Activated CD4-positive, CD25-positive, alpha-beta regulatory T cell treated with anti-CD3 and anti-CD28 coated beads, Interleukin-2, amount 50 U/mL, for 24 hours (primary cell): ENCODE measurements at regions not wholly inside any gene's neighbourhood (a gene's known extent, or its start where the extent isn't known, plus 50 kb on each side); places are given as distances from the start of the nearest gene placed in this dataset.
A peak's percentile ranks its signal among the peaks of the same experiment; 100 is the strongest.
"Not testable (repeated sequence)": the region's sequence is repeated elsewhere in the genome, so short reads cannot be mapped to it uniquely, and the experiment has no call there.

Source experiments
- ATAC-seq, 2 donors: fragments of 150-1000 bp; cut with Tn5 transposase; one replicate each; pipeline ENCODE4 v1.10.0; 2021; ENCODE audit warnings: mild to moderate bottlenecking in 1 of 2, moderate library complexity in 1 of 2

- no peak for ATAC-seq
Observed at GRCh38 chr4:4664234-4664633, 122.4 kb upstream of the STX18 start.

GRCh38 chr4:4663028-4663427 is 121.2 kb upstream of the STX18 start:
- no peak for ATAC-seq

GRCh38 chr4:4662230-4662629 is 120.4 kb upstream of the STX18 start:
- ATAC-seq, result no peak

- no peak for ATAC-seq
Observed at GRCh38 chr4:4659871-4660651, 118.2 kb upstream of the STX18 start.

- ATAC-seq, result no peak
Observed at GRCh38 chr4:4658052-4658451, 116.2 kb upstream of the STX18 start.

- no peak for ATAC-seq
Observed at GRCh38 chr4:4656977-4657376, 115.1 kb upstream of the STX18 start.

GRCh38 chr4:4655901-4656300 is 114.1 kb upstream of the STX18 start:
- ATAC-seq, result no peak

GRCh38 chr4:4655011-4655410 is 113.2 kb upstream of the STX18 start:
- no peak for ATAC-seq

GRCh38 chr4:4651811-4652755 is 110.2 kb upstream of the STX18 start:
- no peak for ATAC-seq

GRCh38 chr4:4647041-4647440 is 105.2 kb upstream of the STX18 start:
- no peak for ATAC-seq

GRCh38 chr4:4645743-4646142 is 103.9 kb upstream of the STX18 start:
- ATAC-seq, result no peak

- ATAC-seq, result not testable (repeated sequence)
Observed at GRCh38 chr4:4644277-4644676, 102.4 kb upstream of the STX18 start.

- ATAC-seq, result not testable (repeated sequence)
Observed at GRCh38 chr4:4643743-4644142, 101.9 kb upstream of the STX18 start.

- no peak for ATAC-seq
Observed at GRCh38 chr4:4643306-4643705, 101.5 kb upstream of the STX18 start.

- no peak for ATAC-seq
Observed at GRCh38 chr4:4642496-4643000, 100.7 kb upstream of the STX18 start.

- no peak for ATAC-seq
Observed at GRCh38 chr4:4641661-4642495, 100.0 kb upstream of the STX18 start.

- ATAC-seq, result no peak
Observed at GRCh38 chr4:4641254-4641653, 99.4 kb upstream of the STX18 start.

GRCh38 chr4:4640692-4641091 is 98.8 kb upstream of the STX18 start:
- ATAC-seq, result no peak

- peak in 1 of 2 donors; percentile 29 for ATAC-seq
Observed at GRCh38 chr4:4639370-4639769, 97.5 kb upstream of the STX18 start.

GRCh38 chr4:4637710-4638109 is 95.9 kb upstream of the STX18 start:
- peak; percentile 85 to 90 for ATAC-seq

- no peak for ATAC-seq
Observed at GRCh38 chr4:4633431-4633830, 91.6 kb upstream of the STX18 start.

GRCh38 chr4:4631150-4631549 is 89.3 kb upstream of the STX18 start:
- ATAC-seq, result peak; percentile 61 to 79

GRCh38 chr4:4627906-4628305 is 86.1 kb upstream of the STX18 start:
- no peak for ATAC-seq
